ENCODE measurements at regions not wholly inside any gene's neighbourhood (a gene's known extent, or its start where the extent isn't known, plus 50 kb on each side); places are given as distances from the start of the nearest gene placed in this dataset.
A peak's percentile ranks its signal among the peaks of the same experiment; 100 is the strongest.

DNA sequence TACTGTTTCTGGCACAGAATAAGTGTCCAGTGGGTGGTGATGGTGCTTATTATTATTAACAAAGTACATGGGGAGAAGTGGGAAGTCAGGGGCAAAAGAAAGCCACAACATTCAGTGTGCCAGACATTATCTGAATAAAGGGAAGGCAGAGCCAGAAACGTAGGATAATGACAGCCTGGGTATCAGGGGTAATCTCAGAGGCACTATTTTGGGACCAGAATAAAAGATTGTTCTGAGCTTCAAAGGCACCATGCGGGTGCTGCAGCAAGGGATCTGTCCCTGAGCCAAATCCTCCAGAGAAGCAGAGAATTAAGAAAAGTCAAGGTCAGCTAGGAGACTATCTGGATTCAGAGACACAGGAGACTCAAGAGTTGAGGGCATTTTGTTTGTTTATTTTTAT is 328.8 kb upstream of the GATB start:
- DNase-seq: no peak

DNA sequence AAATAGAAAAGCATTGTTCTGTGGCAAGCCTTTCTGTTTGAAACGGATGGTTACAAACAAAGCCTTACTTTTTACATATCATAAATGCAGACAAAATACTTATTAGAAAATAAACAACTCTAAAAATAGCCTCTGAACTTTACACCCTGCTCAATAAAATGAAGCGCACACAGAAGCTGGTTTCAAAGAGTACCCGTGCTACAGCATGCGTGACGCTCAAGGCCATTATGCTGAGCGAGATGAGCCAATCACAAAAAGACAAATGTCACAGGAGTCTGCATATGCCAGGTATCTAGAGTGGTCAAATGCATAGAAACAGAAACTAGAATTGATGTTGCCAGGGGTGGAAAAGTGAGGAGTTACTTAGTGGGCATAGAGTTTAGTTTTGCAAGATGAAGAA is 326.5 kb upstream of the GATB start:
- DNase-seq: no peak

GRCh38 chr4:152085657-152086056 is 324.9 kb upstream of the GATB start:
- DNase-seq: no peak

- no peak for DNase-seq
Observed at GRCh38 chr4:152083338-152083737, 322.5 kb upstream of the GATB start.

DNA sequence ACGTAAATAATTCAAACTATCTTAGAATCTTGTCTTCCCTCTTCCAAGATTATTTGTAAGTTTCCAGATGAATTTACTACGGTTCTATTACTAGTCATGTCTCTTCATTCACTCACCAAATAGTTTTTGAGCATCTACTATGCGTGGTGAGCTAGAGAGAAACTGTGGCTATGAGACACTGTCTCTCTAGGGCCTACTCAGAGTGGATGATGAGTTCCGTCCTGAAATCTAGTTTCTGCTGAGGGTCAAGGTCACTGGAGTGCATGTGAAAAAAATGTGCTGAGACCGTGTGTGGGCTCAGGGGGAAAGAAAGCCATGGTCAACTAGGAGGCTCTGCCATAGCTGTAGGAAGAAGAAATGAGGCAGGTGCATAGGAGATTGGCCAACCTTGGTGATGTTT is 320.2 kb upstream of the GATB start:
- no peak for DNase-seq

- DNase-seq: no peak
Observed at GRCh38 chr4:152079543-152080293, 318.9 kb upstream of the GATB start.

DNA sequence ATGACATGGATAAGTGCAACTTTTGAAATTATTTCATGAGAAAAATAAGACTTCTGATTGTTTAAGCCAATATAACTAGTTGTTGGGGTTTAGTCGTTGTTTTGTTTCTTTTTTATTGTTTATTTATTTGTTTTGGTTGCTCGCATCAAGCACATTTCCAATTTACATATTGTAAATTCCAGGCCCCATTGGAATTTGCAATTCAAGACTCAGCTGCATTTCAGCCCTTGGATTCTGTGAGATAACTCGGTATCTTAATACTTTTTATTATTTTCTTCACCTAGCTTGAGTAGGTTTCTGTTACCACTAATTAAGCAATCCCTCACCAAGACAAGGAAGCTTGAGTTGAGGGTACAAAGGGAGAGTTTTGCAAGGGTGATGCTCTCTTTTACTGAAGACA is 318.3 kb upstream of the GATB start:
- no peak for DNase-seq

DNA sequence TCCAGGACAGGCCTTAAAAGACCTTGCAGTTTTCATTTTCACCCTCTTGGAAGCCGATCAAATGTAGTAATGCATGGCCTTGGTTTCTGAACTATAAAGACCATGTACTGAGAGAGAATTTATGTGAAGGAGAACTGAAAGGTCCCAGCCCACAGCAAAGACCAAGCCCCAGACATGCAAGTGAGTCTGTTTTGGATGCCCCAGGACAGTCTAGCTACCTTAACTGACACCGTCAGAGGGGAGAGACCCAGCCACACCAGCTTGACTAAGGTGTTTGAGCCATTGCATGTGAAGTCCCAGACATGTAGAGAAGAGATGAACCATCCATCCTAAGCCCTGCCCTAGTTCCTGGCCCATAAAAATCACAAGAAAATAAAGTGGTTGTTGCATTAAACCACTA is 316.8 kb upstream of the GATB start:
- no peak for DNase-seq

- no peak for DNase-seq
Observed at GRCh38 chr4:152075253-152075928, 314.6 kb upstream of the GATB start.

GRCh38 chr4:152074573-152074972 is 313.8 kb upstream of the GATB start:
- no peak for DNase-seq

DNA sequence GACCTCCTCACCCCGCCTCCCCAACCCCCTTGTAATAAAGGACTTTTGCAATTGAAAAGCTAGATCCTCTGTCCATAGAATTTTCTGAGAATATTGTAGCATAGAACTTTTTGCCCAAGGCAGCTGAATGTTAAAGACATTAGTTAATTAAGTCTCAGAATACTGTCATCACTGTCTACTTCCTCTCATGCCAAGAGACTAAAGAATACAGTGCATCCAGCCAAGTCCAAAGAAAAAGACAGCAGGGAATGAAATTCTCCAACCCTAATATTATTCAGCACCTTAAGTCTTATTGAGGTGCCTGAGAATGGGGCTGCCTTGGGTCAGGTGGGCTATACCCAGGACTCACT is 313.3 kb upstream of the GATB start:
- DNase-seq: no peak

- no peak for DNase-seq
Observed at GRCh38 chr4:152073351-152074087, 312.7 kb upstream of the GATB start.

DNA sequence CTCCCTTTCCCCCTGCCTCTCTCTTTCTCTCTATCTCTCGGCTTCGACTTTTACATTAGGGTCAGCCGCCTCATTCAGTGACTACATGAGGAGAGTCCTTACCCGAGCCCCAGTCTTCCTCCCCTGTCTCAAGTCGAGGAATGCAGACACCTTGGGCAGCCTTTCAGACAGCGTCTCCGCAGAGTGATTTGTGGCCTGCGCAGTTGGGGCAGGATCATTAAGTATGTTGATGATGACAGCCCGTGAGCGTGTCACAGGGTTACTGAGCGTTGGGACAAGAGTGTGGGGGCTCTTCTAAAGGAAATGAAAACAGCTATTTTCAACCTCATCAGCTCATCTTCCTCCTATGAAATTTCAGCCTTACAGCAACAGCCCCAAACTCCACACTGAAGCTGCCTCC is 312.1 kb upstream of the GATB start:
- DNase-seq: no peak

DNA sequence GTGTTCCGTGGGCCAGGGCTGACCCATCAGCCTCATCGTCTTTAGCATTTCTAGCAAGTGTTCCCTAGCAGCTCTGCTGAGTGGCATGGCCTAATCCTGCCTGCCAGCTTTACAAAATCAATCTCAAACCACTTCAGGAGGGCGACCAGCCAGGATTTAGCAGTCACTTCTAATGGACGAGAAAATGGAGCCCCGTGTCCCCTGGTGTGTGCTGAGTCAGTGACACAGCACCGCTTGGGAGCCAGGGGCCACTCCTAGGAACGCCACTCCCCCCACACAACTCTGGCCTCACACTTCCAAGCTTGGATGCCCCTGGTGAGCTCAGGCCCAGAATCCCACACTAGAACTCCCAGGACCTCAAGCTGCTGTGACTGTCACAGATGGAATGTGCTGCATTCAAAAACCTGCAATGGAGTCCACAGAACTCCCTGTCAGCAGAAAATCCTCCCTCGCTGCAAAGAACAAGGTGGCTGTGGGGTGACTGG is 311.2 kb upstream of the GATB start:
- no peak for DNase-seq

GRCh38 chr4:152070854-152071253 is 310.0 kb upstream of the GATB start:
- DNase-seq: no peak

DNA sequence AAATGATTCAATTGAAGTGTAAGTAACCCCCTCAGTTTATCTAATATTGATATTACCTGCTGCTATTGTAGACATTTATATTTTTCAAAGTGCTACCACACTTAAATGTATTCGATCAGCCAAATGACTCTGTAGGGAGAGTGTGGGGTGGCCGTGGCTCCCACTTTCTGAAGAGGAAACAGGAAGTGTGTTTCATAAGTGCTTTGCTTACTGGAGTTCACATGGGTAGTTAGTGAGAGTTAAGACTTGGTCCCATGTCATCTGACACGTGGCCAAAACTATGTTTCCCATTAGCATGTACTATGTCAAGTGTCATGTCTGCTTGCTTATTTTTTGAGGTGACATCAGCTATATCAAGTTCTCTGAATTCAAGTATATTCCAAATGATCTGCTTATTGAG is 308.1 kb upstream of the GATB start:
- DNase-seq: no peak

- DNase-seq: no peak
Observed at GRCh38 chr4:152065545-152065944, 304.7 kb upstream of the GATB start.

GRCh38 chr4:152064753-152065152 is 303.9 kb upstream of the GATB start:
- no peak for DNase-seq

GRCh38 chr4:152064282-152064681 is 303.5 kb upstream of the GATB start:
- DNase-seq: no peak

DNA sequence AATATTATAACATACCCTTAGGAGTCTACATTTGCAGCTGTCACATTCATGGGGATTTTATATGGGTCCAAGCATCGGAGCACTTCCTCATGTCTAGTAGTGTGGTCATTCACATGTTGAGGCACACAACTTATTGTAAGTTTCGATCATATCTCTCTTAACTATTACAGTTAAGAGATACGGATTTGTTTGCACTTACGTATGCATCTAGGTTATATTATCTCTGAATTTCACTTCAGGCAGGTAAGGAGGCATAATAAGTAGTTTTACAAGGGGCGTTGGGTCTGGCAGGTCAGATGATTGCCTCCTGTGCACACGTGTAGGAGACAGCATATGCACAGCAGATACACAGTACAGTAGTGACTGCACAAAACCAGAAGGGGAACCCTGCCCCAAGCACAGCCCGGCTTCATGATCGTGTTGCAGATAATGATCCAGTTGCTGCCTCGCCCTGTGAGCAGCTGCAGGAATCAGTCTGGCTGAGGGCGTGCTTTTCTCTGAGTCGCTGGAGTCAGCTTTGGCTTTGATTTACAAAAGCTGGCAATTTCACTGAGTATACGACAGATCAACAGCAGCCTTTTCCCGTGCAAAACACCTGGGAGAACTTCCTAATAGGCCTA is 302.9 kb upstream of the GATB start:
- no peak for DNase-seq

DNA sequence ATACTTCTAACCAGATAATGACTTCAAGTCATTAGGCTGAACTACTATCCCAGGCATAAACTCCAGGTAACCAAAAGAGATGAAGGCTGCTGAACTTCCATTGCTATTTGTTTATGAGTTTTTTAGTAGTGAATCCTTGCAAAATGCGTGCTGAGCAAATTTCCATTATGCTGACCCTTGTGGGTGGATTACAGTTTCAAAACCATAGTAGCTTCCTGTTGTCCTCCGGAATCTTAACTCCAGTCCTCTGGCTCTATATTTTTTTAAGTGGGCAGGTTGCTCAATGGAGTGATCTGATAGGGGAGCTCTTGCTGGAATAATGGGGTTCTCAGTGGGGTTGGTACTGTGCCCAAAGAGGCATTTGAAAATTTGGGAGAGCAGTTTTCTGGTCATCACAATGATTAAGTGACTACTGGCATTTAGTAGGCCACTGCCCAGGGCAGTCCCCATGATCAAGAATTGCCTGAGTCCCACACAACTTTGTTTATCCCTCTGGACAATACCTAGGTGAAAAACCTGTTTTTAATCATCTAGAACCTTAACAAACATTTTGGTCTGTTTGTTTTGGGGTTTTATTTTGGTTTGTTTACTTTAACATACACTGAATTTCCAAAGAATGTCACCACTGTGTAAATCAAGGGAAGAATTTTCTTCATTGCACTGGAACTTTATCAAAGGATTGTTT is 302.3 kb upstream of the GATB start:
- DNase-seq: no peak

DNA sequence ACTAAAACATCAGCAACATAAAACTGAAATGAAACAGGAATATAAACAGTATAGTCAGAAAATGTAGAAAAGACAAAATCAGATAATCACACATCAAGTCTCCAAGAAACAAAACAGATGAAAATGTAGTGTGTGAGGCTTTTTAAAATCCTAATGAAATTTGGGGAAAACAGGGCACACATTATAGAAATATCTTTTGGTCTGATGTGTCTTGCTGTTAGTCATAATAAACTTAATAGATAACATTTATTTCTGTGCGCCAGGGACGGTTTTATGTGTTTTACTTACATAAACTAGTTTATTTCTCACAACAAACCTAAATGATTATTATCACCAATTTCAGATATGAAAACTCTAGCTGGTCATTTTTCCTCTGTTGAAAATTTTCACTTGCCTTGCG is 293.9 kb upstream of the GATB start:
- DNase-seq: no peak

- DNase-seq: peak; percentile 11
Observed at GRCh38 chr4:152052451-152053057, 291.7 kb upstream of the GATB start.

Measured in SIG-M5 (cell line).